SH-SY5Y (cell line): ENCODE measurements at regions not wholly inside any gene's neighbourhood (a gene's known extent, or its start where the extent isn't known, plus 50 kb on each side); places are given as distances from the start of the nearest gene placed in this dataset.

Experiments used
- GATA2 ChIP-seq: IDR thresholded peaks from 2 replicates; pipeline ENCODE4 v1.6.1; 2011; ENCODE audit warnings: mild to moderate bottlenecking, low read depth, low read length
- GATA3 ChIP-seq: IDR thresholded peaks from 2 replicates; pipeline ENCODE4 v1.6.1; 2011; ENCODE audit warnings: low read depth, mild to moderate bottlenecking, low read length, moderate library complexity

- no peak for TF ChIP-seq GATA2
- TF ChIP-seq GATA3: no peak
Observed at GRCh38 chr10:61606959-61607907, 55.5 kb upstream of the CABCOCO1 start.
